HEK293 (cell line): ENCODE measurements at regions not wholly inside any gene's neighbourhood (a gene's known extent, or its start where the extent isn't known, plus 50 kb on each side); places are given as distances from the start of the nearest gene placed in this dataset.

Experiments
- CTCF ChIA-PET: fragments of 350-600 bp; formaldehyde crosslinking; extraction: SDS; loops from one replicate; lab custom pipeline; 2021; ENCODE audit warnings: antibody characterized with exemption; lab: Yijun Ruan, JAX
- POLR2A ChIA-PET: fragments of 300-600 bp; formaldehyde crosslinking; extraction: SDS; loops from one replicate; lab custom pipeline; 2020; ENCODE audit warnings: antibody characterized with exemption, inconsistent platforms; lab: Yijun Ruan, JAX
- H3K27ac ChIP-seq: fragments of 200-500 bp; sonication (Bioruptor generic); 2 replicates; pipeline ENCODE4 v1.5.1; 2014; ENCODE audit warnings: low read depth, low read length, control low read depth, inconsistent platforms; ENCODE audit errors: extremely low read depth
- H3K36me3 ChIP-seq, 2 experiments: fragments of 200-500 bp in 1 of 2; sonication (Bioruptor generic) in 1 of 2; 1 replicate in 1 of 2; 2 replicates in 1 of 2; pipeline ENCODE4 v1.5.1; 2014 to 2017; ENCODE audit warnings: inconsistent platforms in 2 of 2, low read length in 2 of 2; ENCODE audit not compliant: control insufficient read depth in 2 of 2, insufficient read depth in 1 of 2
- H3K4me1 ChIP-seq: fragments of 200-500 bp; sonication (Bioruptor generic); 2 replicates; pipeline ENCODE4 v1.5.1; 2014; ENCODE audit warnings: mild to moderate bottlenecking, low read length, inconsistent platforms; ENCODE audit not compliant: control insufficient read depth, insufficient read depth
- H3K4me3 ChIP-seq: 2 replicates; pipeline ENCODE4 v1.5.1; 2011; ENCODE audit warnings: low read depth, mild to moderate bottlenecking, control low read depth, low read length, moderate library complexity
- H3K9me3 ChIP-seq: fragments of 200-500 bp; sonication (Bioruptor generic); 2 replicates; pipeline ENCODE4 v1.5.1; 2014; ENCODE audit warnings: low read depth, low read length, inconsistent platforms; ENCODE audit not compliant: control insufficient read depth, insufficient read depth
- BCL11A ChIP-seq: fragments of 450-650 bp; formaldehyde crosslinking; IDR thresholded peaks from 2 replicates; pipeline ENCODE4 v1.5.1; 2016; ENCODE audit warnings: low read depth, missing biosample characterization, missing genetic modification characterization
- FEZF1 ChIP-seq: fragments of 450-650 bp; formaldehyde crosslinking; IDR thresholded peaks from 2 replicates; pipeline ENCODE4 v1.5.1; 2016; ENCODE audit warnings: missing biosample characterization, missing genetic modification characterization
- GLI2 ChIP-seq: fragments of 450-650 bp; formaldehyde crosslinking; IDR thresholded peaks from 2 replicates; pipeline ENCODE4; 2017; ENCODE audit warnings: missing biosample characterization, missing genetic modification characterization, low read depth, borderline replicate concordance
- KLF7 ChIP-seq: fragments of 450-650 bp; formaldehyde crosslinking; IDR thresholded peaks from 2 replicates; pipeline ENCODE4 v1.5.1; 2016; ENCODE audit warnings: missing biosample characterization, missing genetic modification characterization, borderline replicate concordance
- OVOL3 ChIP-seq: fragments of 450-650 bp; formaldehyde crosslinking; IDR thresholded peaks from 2 replicates; pipeline ENCODE4 v1.5.1; 2016; ENCODE audit warnings: missing biosample characterization, missing genetic modification characterization
- PRDM1 ChIP-seq: fragments of 450-650 bp; formaldehyde crosslinking; IDR thresholded peaks from 2 replicates; pipeline ENCODE4; 2016; ENCODE audit warnings: missing biosample characterization, missing genetic modification characterization
- RBAK ChIP-seq: fragments of 450-650 bp; formaldehyde crosslinking; IDR thresholded peaks from 2 replicates; pipeline ENCODE4 v1.5.1; 2016; ENCODE audit warnings: missing biosample characterization, missing genetic modification characterization
- SP7 ChIP-seq: fragments of 450-650 bp; formaldehyde crosslinking; IDR thresholded peaks from 2 replicates; pipeline ENCODE4 v1.5.1; 2016; ENCODE audit warnings: missing biosample characterization, missing genetic modification characterization
- ZBTB21 ChIP-seq: fragments of 450-650 bp; formaldehyde crosslinking; IDR thresholded peaks from 2 replicates; pipeline ENCODE4 v1.5.1; 2017; ENCODE audit warnings: missing biosample characterization, missing genetic modification characterization
- ZNF133 ChIP-seq: fragments of 450-650 bp; formaldehyde crosslinking; IDR thresholded peaks from 2 replicates; pipeline ENCODE4 v1.5.1; 2016; ENCODE audit warnings: missing biosample characterization, missing genetic modification characterization
- ZNF146 ChIP-seq: fragments of 450-650 bp; formaldehyde crosslinking; IDR thresholded peaks from 2 replicates; pipeline ENCODE4 v1.5.1; 2016; ENCODE audit warnings: missing biosample characterization, missing genetic modification characterization
- ZNF169 ChIP-seq: fragments of 450-650 bp; formaldehyde crosslinking; IDR thresholded peaks from 2 replicates; pipeline ENCODE4 v1.5.1; 2016; ENCODE audit warnings: missing biosample characterization, missing genetic modification characterization
- ZNF350 ChIP-seq: fragments of 450-650 bp; formaldehyde crosslinking; IDR thresholded peaks from 2 replicates; pipeline ENCODE4 v1.5.0; 2017; ENCODE audit warnings: missing biosample characterization, mild to moderate bottlenecking, missing genetic modification characterization
- ZNF404 ChIP-seq: fragments of 450-650 bp; formaldehyde crosslinking; IDR thresholded peaks from 2 replicates; pipeline ENCODE4 v1.5.1; 2017; ENCODE audit warnings: missing biosample characterization, missing genetic modification characterization
- ZNF48 ChIP-seq: fragments of 450-650 bp; formaldehyde crosslinking; IDR thresholded peaks from 2 replicates; pipeline ENCODE4 v1.5.1; 2016; ENCODE audit warnings: missing biosample characterization, missing genetic modification characterization
- ZNF548 ChIP-seq: fragments of 450-650 bp; formaldehyde crosslinking; IDR thresholded peaks from 2 replicates; pipeline ENCODE4 v1.5.1; 2016; ENCODE audit warnings: missing biosample characterization, missing genetic modification characterization
- ZNF585B ChIP-seq: fragments of 450-650 bp; formaldehyde crosslinking; IDR thresholded peaks from 2 replicates; pipeline ENCODE4 v1.5.1; 2016; ENCODE audit warnings: missing biosample characterization, missing genetic modification characterization
- ZNF621 ChIP-seq: fragments of 450-650 bp; formaldehyde crosslinking; IDR thresholded peaks from 2 replicates; pipeline ENCODE4 v1.5.1; 2017; ENCODE audit warnings: missing biosample characterization, missing genetic modification characterization
- ZNF629 ChIP-seq: fragments of 450-650 bp; formaldehyde crosslinking; IDR thresholded peaks from 2 replicates; pipeline ENCODE4 v1.5.1; 2017; ENCODE audit warnings: missing biosample characterization, missing genetic modification characterization
- ZNF654 ChIP-seq: fragments of 450-650 bp; formaldehyde crosslinking; IDR thresholded peaks from 2 replicates; pipeline ENCODE4 v1.5.1; 2016; ENCODE audit warnings: low read depth, missing biosample characterization, missing genetic modification characterization
- ZNF658 ChIP-seq: fragments of 450-650 bp; formaldehyde crosslinking; IDR thresholded peaks from 2 replicates; pipeline ENCODE4; 2016; ENCODE audit warnings: missing biosample characterization, missing genetic modification characterization
- ZNF768 ChIP-seq: fragments of 450-650 bp; formaldehyde crosslinking; IDR thresholded peaks from 2 replicates; pipeline ENCODE4 v1.5.1; 2018; ENCODE audit warnings: missing biosample characterization, mild to moderate bottlenecking, missing genetic modification characterization
- ZNF830 ChIP-seq: fragments of 450-650 bp; IDR thresholded peaks from 2 replicates; pipeline ENCODE4 v1.5.0; 2018; ENCODE audit warnings: missing biosample characterization, missing genetic modification characterization, low read depth, mild to moderate bottlenecking, moderate library complexity
- ZSCAN30 ChIP-seq: fragments of 450-650 bp; IDR thresholded peaks from 2 replicates; pipeline ENCODE4 v1.5.1; 2018; ENCODE audit warnings: missing biosample characterization, mild to moderate bottlenecking, missing genetic modification characterization, moderate library complexity
- TF ChIP-seq, protein P1 (sequence below): fragments of 450-650 bp; formaldehyde crosslinking; IDR thresholded peaks from 2 replicates; pipeline ENCODE4 v1.5.1; 2016; ENCODE audit warnings: missing biosample characterization, missing genetic modification characterization
- TF ChIP-seq, protein P2 (sequence below): fragments of 450-650 bp; formaldehyde crosslinking; IDR thresholded peaks from 2 replicates; pipeline ENCODE4 v1.5.1; 2016; ENCODE audit warnings: missing biosample characterization, missing genetic modification characterization
- TF ChIP-seq, protein P3 (sequence below): fragments of 450-650 bp; formaldehyde crosslinking; IDR thresholded peaks from 2 replicates; pipeline ENCODE4 v1.5.1; 2016; ENCODE audit warnings: missing biosample characterization, missing genetic modification characterization, low read depth
- TF ChIP-seq, protein P4 (sequence below): fragments of 450-650 bp; formaldehyde crosslinking; optimal IDR thresholded peaks from 2 replicates; pipeline ENCODE3; 2016; ENCODE audit warnings: missing biosample characterization, mild to moderate bottlenecking, missing genetic modification characterization

DNA sequence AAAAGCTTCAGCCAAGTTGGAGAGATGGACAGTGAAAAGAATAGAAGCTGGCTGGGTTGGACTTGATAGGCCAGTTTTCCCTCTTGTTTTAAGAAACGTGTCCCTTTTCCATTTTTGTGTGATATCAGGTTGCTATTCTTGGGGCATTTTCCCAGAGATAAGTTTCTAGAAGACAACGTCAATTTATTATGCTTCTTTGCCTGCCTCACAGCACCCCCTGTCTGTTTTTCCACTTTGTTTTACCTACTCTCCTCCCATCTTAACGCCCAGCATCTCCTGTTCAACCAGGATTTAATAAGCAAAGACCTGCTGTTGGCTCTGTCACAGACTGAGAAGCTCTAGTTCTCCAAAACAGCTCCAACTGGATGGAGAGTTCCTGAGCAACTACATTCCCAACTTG is 317.8 kb upstream of the ZNF521 start:
- H3K36me3 ChIP-seq, result no peaks in the 10 kb centered on the region
- POLR2A ChIA-PET, result no interaction called here
- TF ChIP-seq ZNF654 (tag by site-specific recombination) (0 out of 2 replicates have a peak, but pooled peaks have one; percentile 6), ZNF169 (tag by site-specific recombination) (no peak)
- no peaks in the 10 kb centered on the region for H3K9me3 ChIP-seq
- H3K4me3 ChIP-seq, result no peak overlapping the region
- H3K4me1 ChIP-seq, result no peaks in the 10 kb centered on the region
- no peak overlapping the region for H3K27ac ChIP-seq
- CTCF ChIA-PET, result interaction anchor here (0.7 kb wide), 3 partner anchors 738 to 1357 kb away, joined by 3 to 4 read pairs (median 3); no protein-coding TSS in a partner anchor

DNA sequence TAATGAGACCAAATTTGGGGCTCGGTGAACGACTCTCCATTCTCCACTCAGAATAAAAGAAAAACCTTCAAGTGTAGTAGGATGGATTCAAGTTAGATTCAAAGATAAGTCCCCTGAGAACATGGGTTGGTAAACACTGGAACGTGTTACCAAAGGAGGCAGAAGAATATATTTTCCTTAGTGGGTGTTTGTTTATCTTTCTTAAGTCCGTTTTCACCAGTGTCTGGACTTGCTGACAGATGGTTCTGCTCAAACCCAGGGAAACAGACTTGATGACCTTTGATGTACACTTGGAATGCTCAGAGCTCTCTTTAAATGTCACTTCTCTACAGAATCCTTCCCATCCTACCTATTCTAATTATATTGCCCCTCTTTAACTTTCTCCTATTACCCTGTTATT is 310.3 kb upstream of the ZNF521 start:
- ChIA-PET CTCF (interaction anchor here (0.7 kb wide), 1 partner anchor 11 kb away, joined by 5 read pairs; no protein-coding TSS in a partner anchor), POLR2A (no interaction called here)
- Histone ChIP-seq H3K4me3 (no peak overlapping the region), H3K36me3 (no peaks in the 10 kb centered on the region), H3K4me1 (no peaks in the 10 kb centered on the region), H3K9me3 (no peaks in the 10 kb centered on the region), H3K27ac (no peak overlapping the region)
- TF ChIP-seq, protein P1, sequence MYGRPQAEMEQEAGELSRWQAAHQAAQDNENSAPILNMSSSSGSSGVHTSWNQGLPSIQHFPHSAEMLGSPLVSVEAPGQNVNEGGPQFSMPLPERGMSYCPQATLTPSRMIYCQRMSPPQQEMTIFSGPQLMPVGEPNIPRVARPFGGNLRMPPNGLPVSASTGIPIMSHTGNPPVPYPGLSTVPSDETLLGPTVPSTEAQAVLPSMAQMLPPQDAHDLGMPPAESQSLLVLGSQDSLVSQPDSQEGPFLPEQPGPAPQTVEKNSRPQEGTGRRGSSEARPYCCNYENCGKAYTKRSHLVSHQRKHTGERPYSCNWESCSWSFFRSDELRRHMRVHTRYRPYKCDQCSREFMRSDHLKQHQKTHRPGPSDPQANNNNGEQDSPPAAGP (tag by site-specific recombination), result no peak
- no peak for TF ChIP-seq ZNF658
- no peak for TF ChIP-seq ZNF133 (tag by site-specific recombination)
- TF ChIP-seq ZNF629 (tag by site-specific recombination), result no peak
- no peak for TF ChIP-seq ZNF830 (tag by site-specific recombination)
- TF ChIP-seq ZNF621 (tag by site-specific recombination), result no peak
- TF ChIP-seq PRDM1 (tag by site-specific recombination), result no peak
- no peak for TF ChIP-seq SP7 (tag by site-specific recombination)
- TF ChIP-seq ZNF48 (tag by site-specific recombination), result no peak
- TF ChIP-seq ZNF768 (tag by site-specific recombination), result no peak
- TF ChIP-seq ZNF169 (tag by site-specific recombination), result no peak
- TF ChIP-seq FEZF1 (tag by site-specific recombination), result no peak
- TF ChIP-seq OVOL3 (tag by site-specific recombination), result no peak

DNA sequence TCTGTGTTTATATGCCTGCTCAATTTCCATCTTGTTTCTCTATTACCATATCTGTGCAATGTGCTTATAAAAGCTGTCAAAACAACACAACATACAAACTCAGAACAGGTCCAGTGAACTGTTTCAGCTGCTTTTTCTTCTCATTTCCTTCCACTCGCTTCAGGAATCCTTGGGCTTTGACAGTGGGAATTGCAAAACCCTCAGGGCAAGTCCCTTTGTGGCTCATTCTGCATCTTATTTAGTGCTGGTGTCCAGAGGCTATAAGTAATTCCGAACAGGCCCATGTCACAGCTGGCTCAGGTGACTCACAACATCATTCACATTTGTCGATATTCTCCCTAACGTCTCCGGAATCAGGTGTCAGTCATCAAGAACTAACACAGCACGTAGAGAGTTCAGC is 309.9 kb upstream of the ZNF521 start:
- ChIA-PET CTCF (interaction anchor here (0.7 kb wide), 1 partner anchor 10 kb away, joined by 5 read pairs; no protein-coding TSS in a partner anchor), POLR2A (no interaction called here)
- Histone ChIP-seq H3K4me3 (no peak overlapping the region), H3K4me1 (no peaks in the 10 kb centered on the region), H3K27ac (no peak overlapping the region), H3K9me3 (no peaks in the 10 kb centered on the region), H3K36me3 (no peaks in the 10 kb centered on the region)
- no peak for TF ChIP-seq BCL11A (tag by site-specific recombination)
- no peak for TF ChIP-seq ZNF350 (tag by site-specific recombination)
- TF ChIP-seq PRDM1 (tag by site-specific recombination), result no peak
- TF ChIP-seq ZNF830 (tag by site-specific recombination), result no peak
- no peak for TF ChIP-seq KLF7 (tag by site-specific recombination)
- no peak for TF ChIP-seq ZNF146 (tag by site-specific recombination)
- no peak for TF ChIP-seq ZSCAN30
- TF ChIP-seq ZNF585B (tag by site-specific recombination), result no peak
- TF ChIP-seq ZBTB21 (tag by site-specific recombination), result no peak
- no peak for TF ChIP-seq ZNF548 (tag by site-specific recombination)
- TF ChIP-seq, protein P2, sequence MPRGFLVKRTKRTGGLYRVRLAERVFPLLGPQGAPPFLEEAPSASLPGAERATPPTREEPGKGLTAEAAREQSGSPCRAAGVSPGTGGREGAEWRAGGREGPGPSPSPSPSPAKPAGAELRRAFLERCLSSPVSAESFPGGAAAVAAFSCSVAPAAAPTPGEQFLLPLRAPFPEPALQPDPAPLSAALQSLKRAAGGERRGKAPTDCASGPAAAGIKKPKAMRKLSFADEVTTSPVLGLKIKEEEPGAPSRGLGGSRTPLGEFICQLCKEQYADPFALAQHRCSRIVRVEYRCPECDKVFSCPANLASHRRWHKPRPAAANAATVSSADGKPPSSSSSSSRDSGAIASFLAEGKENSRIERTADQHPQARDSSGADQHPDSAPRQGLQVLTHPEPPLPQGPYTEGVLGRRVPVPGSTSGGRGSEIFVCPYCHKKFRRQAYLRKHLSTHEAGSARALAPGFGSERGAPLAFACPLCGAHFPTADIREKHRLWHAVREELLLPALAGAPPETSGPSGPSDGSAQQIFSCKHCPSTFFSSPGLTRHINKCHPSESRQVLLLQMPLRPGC (tag by site-specific recombination), result no peak
- TF ChIP-seq ZNF404, result no peak
- no peak for TF ChIP-seq GLI2 (tag by site-specific recombination)
- TF ChIP-seq, protein P3, sequence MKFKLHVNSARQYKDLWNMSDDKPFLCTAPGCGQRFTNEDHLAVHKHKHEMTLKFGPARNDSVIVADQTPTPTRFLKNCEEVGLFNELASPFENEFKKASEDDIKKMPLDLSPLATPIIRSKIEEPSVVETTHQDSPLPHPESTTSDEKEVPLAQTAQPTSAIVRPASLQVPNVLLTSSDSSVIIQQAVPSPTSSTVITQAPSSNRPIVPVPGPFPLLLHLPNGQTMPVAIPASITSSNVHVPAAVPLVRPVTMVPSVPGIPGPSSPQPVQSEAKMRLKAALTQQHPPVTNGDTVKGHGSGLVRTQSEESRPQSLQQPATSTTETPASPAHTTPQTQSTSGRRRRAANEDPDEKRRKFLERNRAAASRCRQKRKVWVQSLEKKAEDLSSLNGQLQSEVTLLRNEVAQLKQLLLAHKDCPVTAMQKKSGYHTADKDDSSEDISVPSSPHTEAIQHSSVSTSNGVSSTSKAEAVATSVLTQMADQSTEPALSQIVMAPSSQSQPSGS, result no peak
- TF ChIP-seq, protein P4, sequence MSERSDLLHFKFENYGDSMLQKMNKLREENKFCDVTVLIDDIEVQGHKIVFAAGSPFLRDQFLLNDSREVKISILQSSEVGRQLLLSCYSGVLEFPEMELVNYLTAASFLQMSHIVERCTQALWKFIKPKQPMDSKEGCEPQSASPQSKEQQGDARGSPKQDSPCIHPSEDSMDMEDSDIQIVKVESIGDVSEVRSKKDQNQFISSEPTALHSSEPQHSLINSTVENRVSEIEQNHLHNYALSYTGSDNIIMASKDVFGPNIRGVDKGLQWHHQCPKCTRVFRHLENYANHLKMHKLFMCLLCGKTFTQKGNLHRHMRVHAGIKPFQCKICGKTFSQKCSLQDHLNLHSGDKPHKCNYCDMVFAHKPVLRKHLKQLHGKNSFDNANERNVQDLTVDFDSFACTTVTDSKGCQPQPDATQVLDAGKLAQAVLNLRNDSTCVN (tag by site-specific recombination), result no peak
- no peak for TF ChIP-seq RBAK
